Neuron (in vitro differentiated cells): ENCODE measurements at regions not wholly inside any gene's neighbourhood (a gene's known extent, or its start where the extent isn't known, plus 50 kb on each side); places are given as distances from the start of the nearest gene placed in this dataset.
"Not testable (repeated sequence)": the region's sequence is repeated elsewhere in the genome, so short reads cannot be mapped to it uniquely, and the experiment has no call there.

Experiments used
- H2AFZ ChIP-seq: one replicate; pipeline ENCODE4 v1.6.1; 2013; ENCODE audit warnings: low read depth, mild to moderate bottlenecking, inconsistent platforms, low read length, moderate library complexity
- H3K27me3 ChIP-seq: one replicate; pipeline ENCODE4 v1.6.1; 2013; ENCODE audit warnings: low read length; ENCODE audit not compliant: insufficient read depth
- H3K36me3 ChIP-seq: one replicate; pipeline ENCODE4 v1.6.1; 2013; ENCODE audit warnings: low read length; ENCODE audit not compliant: insufficient read depth
- H3K4me1 ChIP-seq: one replicate; pipeline ENCODE4 v1.6.1; 2013; ENCODE audit warnings: low read length; ENCODE audit not compliant: insufficient read depth
- H3K4me3 ChIP-seq: 2 replicates; pipeline ENCODE4 v1.5.1; 2013; ENCODE audit warnings: mild to moderate bottlenecking, low read length, moderate library complexity
- H3K9me3 ChIP-seq: one replicate; pipeline ENCODE4 v1.6.1; 2013; ENCODE audit warnings: low read length

- no peaks in the 10 kb centered on the region for H3K36me3 ChIP-seq
- no peaks in the 10 kb centered on the region for H3K27me3 ChIP-seq
- H3K4me3 ChIP-seq = no peak overlapping the region
- no peak overlapping the region for H2AFZ ChIP-seq
- H3K4me1 ChIP-seq = peaks cover 4% of the 10 kb centered on the region
- H3K9me3 ChIP-seq = peaks cover 3% of the 10 kb centered on the region
Measured at GRCh38 chr2:111624411-111625156, 259.4 kb downstream of the ANAPC1 start.

GRCh38 chr2:111625157-111625537 lies 258.8 kb downstream of the ANAPC1 start:
- H2AFZ ChIP-seq, H3K36me3 ChIP-seq, H3K27me3 ChIP-seq, H3K9me3 ChIP-seq, H3K4me3 ChIP-seq, H3K4me1 ChIP-seq: not testable (repeated sequence)

GRCh38 chr2:111626037-111626864 lies 257.7 kb downstream of the ANAPC1 start:
- Histone ChIP-seq H3K4me3 (no peak overlapping the region), H3K36me3 (no peaks in the 10 kb centered on the region), H3K9me3 (peaks cover 3% of the 10 kb centered on the region), H3K27me3 (no peaks in the 10 kb centered on the region), H3K4me1 (peaks cover 4% of the 10 kb centered on the region), H2AFZ (no peak overlapping the region)

GRCh38 chr2:111626865-111627163 lies 257.2 kb downstream of the ANAPC1 start:
- H3K36me3 ChIP-seq = no peaks in the 10 kb centered on the region
- no peaks in the 10 kb centered on the region for H3K27me3 ChIP-seq
- H2AFZ ChIP-seq = no peak overlapping the region
- no peak overlapping the region for H3K4me3 ChIP-seq
- peaks cover 3% of the 10 kb centered on the region for H3K9me3 ChIP-seq
- H3K4me1 ChIP-seq = peaks cover 4% of the 10 kb centered on the region

- Histone ChIP-seq H3K9me3 (peaks cover 3% of the 10 kb centered on the region), H3K36me3 (no peaks in the 10 kb centered on the region), H2AFZ (no peak overlapping the region), H3K27me3 (no peaks in the 10 kb centered on the region), H3K4me3 (no peak overlapping the region), H3K4me1 (peaks cover 4% of the 10 kb centered on the region)
Measured at GRCh38 chr2:111627256-111627655, 256.7 kb downstream of the ANAPC1 start.

- Histone ChIP-seq H2AFZ (no peak overlapping the region), H3K4me3 (no peak overlapping the region), H3K36me3 (no peaks in the 10 kb centered on the region), H3K4me1 (peaks cover 4% of the 10 kb centered on the region), H3K27me3 (peaks cover 4% of the 10 kb centered on the region), H3K9me3 (peaks cover 3% of the 10 kb centered on the region)
Measured at GRCh38 chr2:111628221-111628620, 255.8 kb downstream of the ANAPC1 start.

- Histone ChIP-seq H3K36me3 (no peaks in the 10 kb centered on the region), H3K4me1 (peaks cover 4% of the 10 kb centered on the region), H3K4me3 (no peak overlapping the region), H2AFZ (no peak overlapping the region), H3K27me3 (peaks cover 4% of the 10 kb centered on the region), H3K9me3 (peaks cover 3% of the 10 kb centered on the region)
Measured at GRCh38 chr2:111629983-111630382, 254.0 kb downstream of the ANAPC1 start.

- no peaks in the 10 kb centered on the region for H3K36me3 ChIP-seq
- H3K9me3 ChIP-seq = peaks cover 3% of the 10 kb centered on the region
Measured at GRCh38 chr2:111632661-111633060, 251.3 kb downstream of the ANAPC1 start.

GRCh38 chr2:111633189-111633588 lies 250.8 kb downstream of the ANAPC1 start:
- Histone ChIP-seq H2AFZ (no peak overlapping the region), H3K4me3 (no peak overlapping the region), H3K27me3 (peaks cover 4% of the 10 kb centered on the region), H3K9me3 (peaks cover 3% of the 10 kb centered on the region), H3K4me1 (no peaks in the 10 kb centered on the region), H3K36me3 (no peaks in the 10 kb centered on the region)

More at GRCh38 chr2:111632661-111633060, 251.3 kb downstream of the ANAPC1 start:
- Histone ChIP-seq H3K4me3 (no peak overlapping the region), H2AFZ (no peak overlapping the region), H3K4me1 (no peaks in the 10 kb centered on the region), H3K27me3 (peaks cover 4% of the 10 kb centered on the region)

- H3K27me3 ChIP-seq = peaks cover 4% of the 10 kb centered on the region
- H3K4me3 ChIP-seq = no peak overlapping the region
- no peaks in the 10 kb centered on the region for H3K4me1 ChIP-seq
- H3K9me3 ChIP-seq = peaks cover 1% of the 10 kb centered on the region
- H2AFZ ChIP-seq = no peak overlapping the region
- H3K36me3 ChIP-seq = no peaks in the 10 kb centered on the region
Measured at GRCh38 chr2:111633643-111634042, 250.3 kb downstream of the ANAPC1 start.

GRCh38 chr2:111634050-111634794 lies 249.8 kb downstream of the ANAPC1 start:
- no peaks in the 10 kb centered on the region for H3K9me3 ChIP-seq
- no peak overlapping the region for H2AFZ ChIP-seq
- H3K4me3 ChIP-seq = no peak overlapping the region
- peaks cover 4% of the 10 kb centered on the region for H3K27me3 ChIP-seq
- no peaks in the 10 kb centered on the region for H3K4me1 ChIP-seq
- no peaks in the 10 kb centered on the region for H3K36me3 ChIP-seq

- peaks cover 4% of the 10 kb centered on the region for H3K27me3 ChIP-seq
- H3K36me3 ChIP-seq = no peaks in the 10 kb centered on the region
- H3K4me1 ChIP-seq = no peaks in the 10 kb centered on the region
- H3K9me3 ChIP-seq = no peaks in the 10 kb centered on the region
- H2AFZ ChIP-seq = no peak overlapping the region
- no peak overlapping the region for H3K4me3 ChIP-seq
Measured at GRCh38 chr2:111634995-111635538, 248.9 kb downstream of the ANAPC1 start.

GRCh38 chr2:111636905-111637304 lies 247.1 kb downstream of the ANAPC1 start:
- Histone ChIP-seq H3K4me1 (no peaks in the 10 kb centered on the region), H3K4me3 (no peak overlapping the region), H3K27me3 (peaks cover 4% of the 10 kb centered on the region), H2AFZ (no peak overlapping the region), H3K9me3 (no peaks in the 10 kb centered on the region), H3K36me3 (no peaks in the 10 kb centered on the region)
